ENCODE measurements at regions not wholly inside any gene's neighbourhood (a gene's known extent, or its start where the extent isn't known, plus 50 kb on each side); places are given as distances from the start of the nearest gene placed in this dataset.
"Not testable (repeated sequence)": the region's sequence is repeated elsewhere in the genome, so short reads cannot be mapped to it uniquely, and the experiment has no call there.

GRCh38 chr4:12333083-12333482 lies 904.4 kb upstream of the HS3ST1 start:
- DNase-seq, ATAC-seq: not testable (repeated sequence)

- ATAC-seq = no peak
- DNase-seq = no peak
Observed at GRCh38 chr4:12324965-12325364, 896.3 kb upstream of the HS3ST1 start.

- DNase-seq (no peak), ATAC-seq (no peak)
Observed at GRCh38 chr4:12319765-12320164, 891.1 kb upstream of the HS3ST1 start.

GRCh38 chr4:12304905-12305304 lies 876.2 kb upstream of the HS3ST1 start:
- DNase-seq = no peak
- no peak for ATAC-seq

- DNase-seq (no peak), ATAC-seq (no peak)
Observed at GRCh38 chr4:12296366-12296765, 867.7 kb upstream of the HS3ST1 start.

GRCh38 chr4:12293906-12294525 lies 865.3 kb upstream of the HS3ST1 start:
- DNase-seq = no peak
- ATAC-seq = no peak

GRCh38 chr4:12286351-12286750 lies 857.7 kb upstream of the HS3ST1 start:
- ATAC-seq = no peak
- DNase-seq = no peak

- no peak for DNase-seq
- ATAC-seq = no peak
Observed at GRCh38 chr4:12270546-12270945, 841.9 kb upstream of the HS3ST1 start.

GRCh38 chr4:12265554-12265953 lies 836.9 kb upstream of the HS3ST1 start:
- ATAC-seq (no peak), DNase-seq (no peak)

GRCh38 chr4:12260453-12260852 lies 831.8 kb upstream of the HS3ST1 start:
- DNase-seq = no peak

GRCh38 chr4:12244973-12245372 lies 816.3 kb upstream of the HS3ST1 start:
- ATAC-seq = no peak
- DNase-seq = no peak

More at GRCh38 chr4:12260453-12260852, 831.8 kb upstream of the HS3ST1 start:
- ATAC-seq = no peak

- DNase-seq (no peak), ATAC-seq (no peak)
Observed at GRCh38 chr4:12242354-12242753, 813.7 kb upstream of the HS3ST1 start.

GRCh38 chr4:12239897-12240636 lies 811.4 kb upstream of the HS3ST1 start:
- no peak for DNase-seq
- ATAC-seq = no peak

GRCh38 chr4:12231098-12231497 lies 802.4 kb upstream of the HS3ST1 start:
- no peak for ATAC-seq
- DNase-seq = no peak

GRCh38 chr4:12221031-12221430 lies 792.3 kb upstream of the HS3ST1 start:
- ATAC-seq (no peak), DNase-seq (no peak)

GRCh38 chr4:12211636-12212035 lies 782.9 kb upstream of the HS3ST1 start:
- ATAC-seq (no peak), DNase-seq (no peak)

- DNase-seq = no peak
Observed at GRCh38 chr4:12207396-12207795, 778.7 kb upstream of the HS3ST1 start.

GRCh38 chr4:12206091-12206490 lies 777.4 kb upstream of the HS3ST1 start:
- DNase-seq (no peak), ATAC-seq (no peak)

More at GRCh38 chr4:12207396-12207795, 778.7 kb upstream of the HS3ST1 start:
- ATAC-seq = no peak

- DNase-seq (no peak), ATAC-seq (no peak)
Observed at GRCh38 chr4:12203945-12204344, 775.3 kb upstream of the HS3ST1 start.

- ATAC-seq (no peak), DNase-seq (no peak)
Observed at GRCh38 chr4:12200226-12200625, 771.5 kb upstream of the HS3ST1 start.

- DNase-seq (no peak), ATAC-seq (no peak)
Observed at GRCh38 chr4:12186526-12186925, 757.8 kb upstream of the HS3ST1 start.

- no peak for ATAC-seq
- DNase-seq = no peak
Observed at GRCh38 chr4:12178614-12179610, 750.2 kb upstream of the HS3ST1 start.

GRCh38 chr4:12177416-12177815 lies 748.7 kb upstream of the HS3ST1 start:
- ATAC-seq (no peak), DNase-seq (no peak)

All from stimulated activated naive CD8-positive, alpha-beta T cell treated with anti-CD3 and anti-CD28 coated beads, Interleukin-15, Interleukin-2, amounts not matched to agents 100 U/mL and 50 U/mL, for 24 hours (primary cell).